DND-41 (cell line): ENCODE measurements at regions not wholly inside any gene's neighbourhood (a gene's known extent, or its start where the extent isn't known, plus 50 kb on each side); places are given as distances from the start of the nearest gene placed in this dataset.

Experiments used
- EZH2 ChIP-seq: IDR thresholded peaks from 3 replicates; pipeline ENCODE4 v1.6.1; 2012; ENCODE audit warnings: borderline replicate concordance, low read depth, mild to moderate bottlenecking, moderate library complexity, low read length, inconsistent platforms; ENCODE audit not compliant: severe bottlenecking
- TF ChIP-seq, protein P1 (sequence below): IDR thresholded peaks from 2 replicates; pipeline ENCODE4 v1.5.1; 2012; ENCODE audit warnings: borderline replicate concordance, low read length, moderate library complexity, mild to moderate bottlenecking; ENCODE audit not compliant: poor library complexity, severe bottlenecking; ENCODE audit errors: extremely low read depth

DNA sequence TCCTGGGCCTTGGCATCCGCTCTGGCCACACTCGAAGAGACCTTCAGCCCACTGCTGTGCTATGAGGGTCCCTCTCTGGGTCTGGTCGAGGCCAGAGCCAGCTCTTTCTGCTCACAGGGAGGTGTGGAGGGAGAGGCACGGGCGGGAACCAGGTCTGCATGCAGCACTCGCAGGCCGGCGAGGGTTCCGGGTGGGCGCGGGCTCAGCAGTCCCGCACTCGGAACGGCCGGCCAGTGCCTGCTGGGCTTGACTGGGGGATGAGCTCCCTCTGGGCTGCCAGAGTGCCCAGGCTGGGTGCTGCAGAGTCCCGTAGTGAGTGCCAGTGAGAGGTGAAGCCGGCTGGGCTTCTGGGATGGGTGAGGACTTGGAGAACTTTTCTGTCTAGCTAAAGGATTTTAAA, 882.7 kb downstream of the XPNPEP1 start:
- no peak for TF ChIP-seq EZH2
- TF ChIP-seq, protein P1, sequence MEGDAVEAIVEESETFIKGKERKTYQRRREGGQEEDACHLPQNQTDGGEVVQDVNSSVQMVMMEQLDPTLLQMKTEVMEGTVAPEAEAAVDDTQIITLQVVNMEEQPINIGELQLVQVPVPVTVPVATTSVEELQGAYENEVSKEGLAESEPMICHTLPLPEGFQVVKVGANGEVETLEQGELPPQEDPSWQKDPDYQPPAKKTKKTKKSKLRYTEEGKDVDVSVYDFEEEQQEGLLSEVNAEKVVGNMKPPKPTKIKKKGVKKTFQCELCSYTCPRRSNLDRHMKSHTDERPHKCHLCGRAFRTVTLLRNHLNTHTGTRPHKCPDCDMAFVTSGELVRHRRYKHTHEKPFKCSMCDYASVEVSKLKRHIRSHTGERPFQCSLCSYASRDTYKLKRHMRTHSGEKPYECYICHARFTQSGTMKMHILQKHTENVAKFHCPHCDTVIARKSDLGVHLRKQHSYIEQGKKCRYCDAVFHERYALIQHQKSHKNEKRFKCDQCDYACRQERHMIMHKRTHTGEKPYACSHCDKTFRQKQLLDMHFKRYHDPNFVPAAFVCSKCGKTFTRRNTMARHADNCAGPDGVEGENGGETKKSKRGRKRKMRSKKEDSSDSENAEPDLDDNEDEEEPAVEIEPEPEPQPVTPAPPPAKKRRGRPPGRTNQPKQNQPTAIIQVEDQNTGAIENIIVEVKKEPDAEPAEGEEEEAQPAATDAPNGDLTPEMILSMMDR = no peak
